Neural cell (in vitro differentiated cells): ENCODE measurements at regions not wholly inside any gene's neighbourhood (a gene's known extent, or its start where the extent isn't known, plus 50 kb on each side); places are given as distances from the start of the nearest gene placed in this dataset.

Experiments used
- CTCF ChIP-seq: fragments of 450-650 bp; IDR thresholded peaks from 2 replicates; pipeline ENCODE4 v1.5.1; 2014; ENCODE audit warnings: antibody characterized with exemption, mild to moderate bottlenecking, moderate library complexity; ENCODE audit not compliant: poor library complexity, severe bottlenecking
- EP300 ChIP-seq: fragments of 450-650 bp; conservative IDR thresholded peaks from 2 replicates; pipeline ENCODE4 v1.6.1; 2014; ENCODE audit warnings: antibody characterized with exemption, mild to moderate bottlenecking, moderate library complexity; ENCODE audit not compliant: poor library complexity, severe bottlenecking
- EZH2 ChIP-seq: fragments of 200-600, 300-800 bp; shearing (Covaris generic), sonication (generic); IDR thresholded peaks from 2 replicates; pipeline ENCODE4 v1.6.1; 2014; ENCODE audit warnings: antibody characterized with exemption, low read length, borderline replicate concordance, mild to moderate bottlenecking; ENCODE audit not compliant: insufficient read depth, poor library complexity, severe bottlenecking
- POLR2AphosphoS5 ChIP-seq: IDR thresholded peaks from 2 replicates; pipeline ENCODE4 v1.6.1; 2012
- RAD21 ChIP-seq: fragments of 450-650 bp; conservative IDR thresholded peaks from 2 replicates; pipeline ENCODE4 v1.6.1; 2014; ENCODE audit warnings: antibody characterized with exemption, mild to moderate bottlenecking, moderate library complexity
- SMC3 ChIP-seq: fragments of 450-650 bp; conservative IDR thresholded peaks from 2 replicates; pipeline ENCODE4 v1.6.1; 2014; ENCODE audit warnings: antibody characterized with exemption, mild to moderate bottlenecking, moderate library complexity; ENCODE audit not compliant: poor library complexity
- TAF1 ChIP-seq: IDR thresholded peaks from 2 replicates; pipeline ENCODE4 v1.6.1; 2012; ENCODE audit warnings: low read depth
- TF ChIP-seq, protein P1 (sequence below): IDR thresholded peaks from 2 replicates; pipeline ENCODE4 v1.6.1; 2012; ENCODE audit warnings: borderline replicate concordance

DNA sequence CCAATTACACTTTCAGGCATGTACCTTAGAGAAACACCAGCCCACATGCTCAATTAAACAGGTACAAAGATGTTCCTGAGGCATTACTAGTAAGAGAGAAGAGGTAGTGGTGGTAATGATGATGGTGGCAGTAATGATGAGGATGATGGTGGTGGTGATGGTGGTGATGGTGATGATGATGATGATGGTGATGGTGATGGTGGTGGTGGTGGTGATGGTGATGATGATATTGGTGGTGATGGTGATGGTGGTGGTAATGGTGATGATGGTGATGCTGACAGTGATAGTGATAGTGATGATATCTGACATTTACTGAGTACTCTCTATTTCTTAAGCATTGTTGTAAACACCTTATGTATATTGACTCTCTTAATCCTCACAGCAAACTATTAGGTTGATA, 318.4 kb downstream of the NSG2 start:
- TF ChIP-seq POLR2AphosphoS5 (no peak), EZH2 (no peak), CTCF (no peak), EP300 (no peak), TAF1 (no peak), SMC3 (no peak), RAD21 (no peak)
- TF ChIP-seq, protein P1, sequence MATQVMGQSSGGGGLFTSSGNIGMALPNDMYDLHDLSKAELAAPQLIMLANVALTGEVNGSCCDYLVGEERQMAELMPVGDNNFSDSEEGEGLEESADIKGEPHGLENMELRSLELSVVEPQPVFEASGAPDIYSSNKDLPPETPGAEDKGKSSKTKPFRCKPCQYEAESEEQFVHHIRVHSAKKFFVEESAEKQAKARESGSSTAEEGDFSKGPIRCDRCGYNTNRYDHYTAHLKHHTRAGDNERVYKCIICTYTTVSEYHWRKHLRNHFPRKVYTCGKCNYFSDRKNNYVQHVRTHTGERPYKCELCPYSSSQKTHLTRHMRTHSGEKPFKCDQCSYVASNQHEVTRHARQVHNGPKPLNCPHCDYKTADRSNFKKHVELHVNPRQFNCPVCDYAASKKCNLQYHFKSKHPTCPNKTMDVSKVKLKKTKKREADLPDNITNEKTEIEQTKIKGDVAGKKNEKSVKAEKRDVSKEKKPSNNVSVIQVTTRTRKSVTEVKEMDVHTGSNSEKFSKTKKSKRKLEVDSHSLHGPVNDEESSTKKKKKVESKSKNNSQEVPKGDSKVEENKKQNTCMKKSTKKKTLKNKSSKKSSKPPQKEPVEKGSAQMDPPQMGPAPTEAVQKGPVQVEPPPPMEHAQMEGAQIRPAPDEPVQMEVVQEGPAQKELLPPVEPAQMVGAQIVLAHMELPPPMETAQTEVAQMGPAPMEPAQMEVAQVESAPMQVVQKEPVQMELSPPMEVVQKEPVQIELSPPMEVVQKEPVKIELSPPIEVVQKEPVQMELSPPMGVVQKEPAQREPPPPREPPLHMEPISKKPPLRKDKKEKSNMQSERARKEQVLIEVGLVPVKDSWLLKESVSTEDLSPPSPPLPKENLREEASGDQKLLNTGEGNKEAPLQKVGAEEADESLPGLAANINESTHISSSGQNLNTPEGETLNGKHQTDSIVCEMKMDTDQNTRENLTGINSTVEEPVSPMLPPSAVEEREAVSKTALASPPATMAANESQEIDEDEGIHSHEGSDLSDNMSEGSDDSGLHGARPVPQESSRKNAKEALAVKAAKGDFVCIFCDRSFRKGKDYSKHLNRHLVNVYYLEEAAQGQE, result no peak
